ENCODE measurements at regions not wholly inside any gene's neighbourhood (a gene's known extent, or its start where the extent isn't known, plus 50 kb on each side); places are given as distances from the start of the nearest gene placed in this dataset.
A peak's percentile ranks its signal among the peaks of the same experiment; 100 is the strongest.

DNA sequence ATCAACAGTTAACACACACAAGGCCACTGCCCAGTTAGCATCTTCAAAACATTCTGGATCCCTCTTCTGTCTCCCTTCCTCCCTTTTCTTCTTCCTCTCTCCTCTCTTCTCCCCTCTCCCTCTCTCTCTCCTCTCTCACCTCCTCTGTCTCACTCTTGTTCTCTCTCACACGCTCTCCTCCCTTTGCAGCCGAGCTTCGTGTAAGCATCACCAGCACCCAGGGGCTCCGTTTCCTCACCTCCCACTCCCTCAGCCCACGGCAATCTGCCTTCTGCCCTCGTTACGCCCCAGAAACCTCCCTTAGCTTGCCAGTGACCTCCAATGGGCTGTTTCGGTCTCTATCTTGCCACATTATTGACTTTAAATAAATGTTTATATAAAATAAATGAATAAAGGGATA lies 147.4 kb downstream of the TEX36 start:
- DNase-seq: no peak
- H3K4me3 ChIP-seq (ENCODE audit: control insufficient read depth in 1 of 7, extremely low read depth in 1 of 7, insufficient read depth in 4 of 7, low read depth in 2 of 7, low read length in 6 of 7): no peak overlapping the region
- POLR2A ChIA-PET: no interaction called here
- 87% methylated on average over 5 of the region's 8 CpGs for WGBS (ENCODE audit: insufficient coverage)
- CTCF ChIA-PET: no interaction called here
- no peaks in the 10 kb centered on the region for H3K4me1 ChIP-seq (ENCODE audit: control extremely low read depth in 1 of 4, control insufficient read depth in 4 of 4, insufficient read depth in 4 of 4, low read length in 3 of 4)
- H3K36me3 ChIP-seq (ENCODE audit: control insufficient read depth in 4 of 4, insufficient read depth in 4 of 4, low read length in 3 of 4): no peaks in the 10 kb centered on the region
- H3K27ac ChIP-seq (ENCODE audit: insufficient read depth in 1 of 2, low read depth in 1 of 2, low read length in 2 of 2, poor library complexity in 1 of 2, severe bottlenecking in 2 of 2): no peak overlapping the region
- peaks cover 0 to 12% (median 3%) of the 10 kb centered on the region in 5 experiments for H3K27me3 ChIP-seq (replicated peaks in 2 of 5; ENCODE audit: control insufficient read depth in 4 of 5, insufficient read depth in 5 of 5, low read length in 4 of 5)
- no peaks in the 10 kb centered on the region for H3K9me3 ChIP-seq (ENCODE audit: control extremely low read depth in 1 of 5, control insufficient read depth in 4 of 5, insufficient read depth in 2 of 5, low read depth in 1 of 5, low read length in 4 of 5)

DNA sequence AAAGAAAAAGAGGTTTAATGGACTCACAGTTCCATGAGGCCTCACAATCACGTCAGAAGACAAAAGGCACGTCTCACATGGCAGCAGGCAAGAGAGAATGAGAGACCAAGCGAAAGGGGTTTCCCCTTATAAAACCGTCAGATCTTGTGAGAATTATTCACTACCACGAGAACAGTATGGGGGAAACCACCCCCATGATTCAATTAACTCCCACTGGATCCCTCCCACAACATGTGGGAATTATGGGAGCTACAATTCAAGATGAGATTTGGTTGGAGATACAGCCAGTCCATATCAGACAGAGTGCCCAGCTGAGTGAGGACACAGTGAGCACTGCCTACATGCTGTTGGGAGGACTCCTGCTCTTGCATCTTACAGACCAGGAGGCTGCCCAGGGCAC lies 148.4 kb downstream of the TEX36 start:
- no peaks in the 10 kb centered on the region for H3K36me3 ChIP-seq (ENCODE audit: control insufficient read depth in 4 of 4, insufficient read depth in 4 of 4, low read length in 3 of 4)
- H3K27ac ChIP-seq (ENCODE audit: insufficient read depth in 1 of 2, low read depth in 1 of 2, low read length in 2 of 2, poor library complexity in 1 of 2, severe bottlenecking in 2 of 2): no peak overlapping the region
- no CpG with 5 or more reads among the region's 5 CpGs for whole genome bisulfite sequencing (ENCODE audit: insufficient coverage)
- POLR2A ChIA-PET: no interaction called here
- H3K27me3 ChIP-seq (replicated peaks in 2 of 5; ENCODE audit: control insufficient read depth in 4 of 5, insufficient read depth in 5 of 5, low read length in 4 of 5): peaks cover 0 to 10% (median 3%) of the 10 kb centered on the region in 5 experiments
- H3K9me3 ChIP-seq (ENCODE audit: control extremely low read depth in 1 of 5, control insufficient read depth in 4 of 5, insufficient read depth in 2 of 5, low read depth in 1 of 5, low read length in 4 of 5): no peaks in the 10 kb centered on the region
- no peak overlapping the region for H3K4me3 ChIP-seq (ENCODE audit: control insufficient read depth in 1 of 7, extremely low read depth in 1 of 7, insufficient read depth in 4 of 7, low read depth in 2 of 7, low read length in 6 of 7)
- H3K4me1 ChIP-seq (ENCODE audit: control extremely low read depth in 1 of 4, control insufficient read depth in 4 of 4, insufficient read depth in 4 of 4, low read length in 3 of 4): no peaks in the 10 kb centered on the region
- CTCF ChIA-PET: no interaction called here
- no peak for DNase-seq

DNA sequence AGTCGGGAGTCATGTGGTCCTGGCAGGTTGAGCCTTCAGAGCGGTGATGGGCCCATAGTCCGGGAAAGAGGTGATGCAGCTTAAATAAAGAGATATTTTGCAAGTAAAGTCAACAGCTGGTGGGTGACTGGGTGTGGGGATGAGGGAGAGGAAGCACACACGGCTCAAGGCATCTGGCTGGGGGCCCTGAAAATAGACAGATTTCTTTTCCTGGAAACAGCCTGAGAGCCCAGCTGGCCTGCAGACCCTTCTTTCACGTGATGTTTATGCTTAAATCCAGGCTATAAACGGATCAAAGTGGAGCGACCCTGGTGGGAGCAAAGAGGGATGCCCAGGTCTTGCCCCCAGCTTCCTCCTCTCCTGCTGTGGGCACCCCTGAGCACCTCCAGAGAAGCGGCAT lies 149.1 kb downstream of the TEX36 start:
- 91% methylated on average over 6 of the region's 8 CpGs for WGBS (ENCODE audit: insufficient coverage)

DNA sequence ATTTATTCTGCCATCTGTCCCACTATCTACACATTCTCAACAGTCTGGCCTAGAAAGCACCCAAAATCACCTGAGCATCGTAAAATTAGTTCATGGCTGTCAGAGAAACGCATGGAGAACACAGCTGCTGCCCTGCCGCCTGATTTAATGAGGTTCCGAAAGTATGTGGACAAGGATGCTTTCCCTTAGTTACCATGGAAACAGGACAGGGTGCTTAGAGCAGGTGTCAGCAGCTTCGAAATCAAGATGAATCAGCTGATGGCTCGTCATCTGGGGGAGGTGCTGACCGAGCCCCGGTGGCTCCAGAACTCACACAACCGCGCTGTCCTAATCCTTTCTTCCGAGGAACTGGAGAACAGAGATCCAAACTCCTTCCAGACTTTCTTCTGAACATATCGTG lies 151.5 kb downstream of the TEX36 start:
- no peaks in the 10 kb centered on the region for H3K36me3 ChIP-seq (ENCODE audit: control insufficient read depth in 4 of 4, insufficient read depth in 4 of 4, low read length in 3 of 4)
- WGBS (ENCODE audit: insufficient coverage): 86% methylated on average over 11 of the region's 12 CpGs
- DNase-seq: no peak
- no peak overlapping the region for H3K4me3 ChIP-seq (ENCODE audit: control insufficient read depth in 1 of 7, extremely low read depth in 1 of 7, insufficient read depth in 4 of 7, low read depth in 2 of 7, low read length in 6 of 7)
- ChIA-PET CTCF (no interaction called here), POLR2A (no interaction called here)
- peaks cover 0 to 9% (median 2%) of the 10 kb centered on the region in 5 experiments for H3K27me3 ChIP-seq (replicated peaks in 2 of 5; ENCODE audit: control insufficient read depth in 4 of 5, insufficient read depth in 5 of 5, low read length in 4 of 5)
- H3K9me3 ChIP-seq (ENCODE audit: control extremely low read depth in 1 of 5, control insufficient read depth in 4 of 5, insufficient read depth in 2 of 5, low read depth in 1 of 5, low read length in 4 of 5): no peaks in the 10 kb centered on the region
- H3K27ac ChIP-seq (ENCODE audit: insufficient read depth in 1 of 2, low read depth in 1 of 2, low read length in 2 of 2, poor library complexity in 1 of 2, severe bottlenecking in 2 of 2): no peak overlapping the region
- no peaks in the 10 kb centered on the region for H3K4me1 ChIP-seq (ENCODE audit: control extremely low read depth in 1 of 4, control insufficient read depth in 4 of 4, insufficient read depth in 4 of 4, low read length in 3 of 4)

More for the DNA sequence above, 149.1 kb downstream of the TEX36 start:
- H3K4me1 ChIP-seq (ENCODE audit: control extremely low read depth in 1 of 4, control insufficient read depth in 4 of 4, insufficient read depth in 4 of 4, low read length in 3 of 4): no peaks in the 10 kb centered on the region
- no peak for DNase-seq
- peaks cover 0 to 9% (median 2%) of the 10 kb centered on the region in 5 experiments for H3K27me3 ChIP-seq (replicated peaks in 2 of 5; ENCODE audit: control insufficient read depth in 4 of 5, insufficient read depth in 5 of 5, low read length in 4 of 5)
- H3K36me3 ChIP-seq (ENCODE audit: control insufficient read depth in 4 of 4, insufficient read depth in 4 of 4, low read length in 3 of 4): no peaks in the 10 kb centered on the region
- H3K4me3 ChIP-seq (ENCODE audit: control insufficient read depth in 1 of 7, extremely low read depth in 1 of 7, insufficient read depth in 4 of 7, low read depth in 2 of 7, low read length in 6 of 7): no peak overlapping the region
- CTCF ChIA-PET: no interaction called here
- POLR2A ChIA-PET: no interaction called here
- H3K27ac ChIP-seq (ENCODE audit: insufficient read depth in 1 of 2, low read depth in 1 of 2, low read length in 2 of 2, poor library complexity in 1 of 2, severe bottlenecking in 2 of 2): no peak overlapping the region
- H3K9me3 ChIP-seq (ENCODE audit: control extremely low read depth in 1 of 5, control insufficient read depth in 4 of 5, insufficient read depth in 2 of 5, low read depth in 1 of 5, low read length in 4 of 5): no peaks in the 10 kb centered on the region

DNA sequence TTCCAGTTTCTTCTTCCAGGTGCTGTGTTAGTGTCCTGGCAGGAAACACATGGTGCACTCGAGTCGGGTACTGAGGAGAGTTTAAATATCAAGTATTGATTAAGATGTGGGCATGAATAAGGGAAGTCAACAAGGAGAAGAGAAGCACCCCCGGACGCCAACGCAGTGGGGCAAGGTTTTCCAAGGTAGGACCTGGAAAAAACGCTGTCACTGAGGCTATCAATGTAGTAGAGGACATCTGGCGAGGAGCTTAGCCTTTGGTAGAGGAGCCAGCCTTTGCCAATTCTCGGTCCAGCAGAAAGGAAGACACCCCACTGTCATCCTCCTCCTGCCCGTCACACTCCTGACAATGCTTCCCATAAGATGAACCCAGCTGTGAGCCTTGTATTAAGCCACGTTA lies 159.6 kb downstream of the TEX36 start:
- Histone ChIP-seq H3K36me3 (ENCODE audit: control insufficient read depth in 4 of 4, insufficient read depth in 4 of 4, low read length in 3 of 4) (no peaks in the 10 kb centered on the region), H3K4me1 (ENCODE audit: control extremely low read depth in 1 of 4, control insufficient read depth in 4 of 4, insufficient read depth in 4 of 4, low read length in 3 of 4) (no peaks in the 10 kb centered on the region), H3K27me3 (replicated peaks in 2 of 5; ENCODE audit: control insufficient read depth in 4 of 5, insufficient read depth in 5 of 5, low read length in 4 of 5) (peaks cover 0 to 2% (median 0%) of the 10 kb centered on the region in 5 experiments), H3K27ac (ENCODE audit: insufficient read depth in 1 of 2, low read depth in 1 of 2, low read length in 2 of 2, poor library complexity in 1 of 2, severe bottlenecking in 2 of 2) (no peak overlapping the region), H3K4me3 (ENCODE audit: control insufficient read depth in 1 of 7, extremely low read depth in 1 of 7, insufficient read depth in 4 of 7, low read depth in 2 of 7, low read length in 6 of 7) (no peak overlapping the region), H3K9me3 (ENCODE audit: control extremely low read depth in 1 of 5, control insufficient read depth in 4 of 5, insufficient read depth in 2 of 5, low read depth in 1 of 5, low read length in 4 of 5) (peaks cover 0 to 4% (median 0%) of the 10 kb centered on the region in 5 experiments)
- WGBS (ENCODE audit: insufficient coverage): 81% methylated on average over 8 of the region's 10 CpGs
- DNase-seq: no peak
- POLR2A ChIA-PET: interaction anchor here (0.6 kb wide), 1 partner anchor 1098 kb away, joined by 4 read pairs; no protein-coding TSS in a partner anchor
- CTCF ChIA-PET: no interaction called here

DNA sequence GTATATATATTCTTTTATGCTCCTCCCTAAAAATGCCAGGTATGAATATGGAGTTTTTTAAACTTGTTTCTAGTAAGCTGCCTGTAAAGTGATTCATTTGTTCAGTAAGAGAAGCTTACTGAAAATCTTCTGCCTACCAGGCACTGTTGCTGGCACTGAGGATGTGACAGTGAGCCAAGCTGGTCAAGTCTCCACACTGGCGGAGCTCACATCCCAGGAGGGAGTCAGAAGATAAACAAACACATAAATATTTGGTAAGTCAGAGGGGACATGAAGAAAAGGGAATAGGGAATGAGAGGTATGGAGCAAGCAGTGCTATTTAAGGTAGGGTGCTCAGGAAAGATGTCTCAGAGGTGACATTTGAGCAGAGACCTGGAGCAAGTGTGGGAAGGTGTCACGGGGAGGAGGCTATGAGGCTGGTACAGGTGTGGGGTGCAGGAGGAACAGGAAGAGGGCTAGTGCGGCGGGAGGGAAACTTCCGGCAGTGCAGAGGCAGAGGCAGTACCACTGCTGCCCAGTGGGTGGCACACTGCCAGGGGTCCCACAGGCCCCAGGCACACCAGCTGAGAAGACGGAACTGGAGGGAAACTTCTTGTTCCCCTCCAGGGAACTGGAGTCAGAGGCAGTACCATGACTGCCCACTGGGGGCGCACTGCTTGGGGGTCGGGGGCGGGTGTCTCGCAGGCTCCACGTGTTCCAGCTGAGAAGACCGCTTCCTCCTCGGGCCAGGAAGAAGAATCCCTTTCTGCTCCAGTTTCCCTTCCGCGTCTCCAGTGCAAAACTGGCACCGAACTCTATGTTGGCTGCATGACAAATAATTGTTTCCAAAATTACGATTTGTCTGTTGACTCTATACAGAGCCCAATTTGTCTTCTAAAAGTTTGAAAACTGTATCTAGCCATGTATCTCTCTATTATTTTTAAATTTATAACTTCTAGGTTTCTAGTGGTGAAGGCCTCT lies 161.0 kb downstream of the TEX36 start:
- POLR2A ChIA-PET: no interaction called here
- Histone ChIP-seq H3K27me3 (replicated peaks in 2 of 5; ENCODE audit: control insufficient read depth in 4 of 5, insufficient read depth in 5 of 5, low read length in 4 of 5) (peaks cover 0 to 2% (median 0%) of the 10 kb centered on the region in 5 experiments), H3K27ac (ENCODE audit: insufficient read depth in 1 of 2, low read depth in 1 of 2, low read length in 2 of 2, poor library complexity in 1 of 2, severe bottlenecking in 2 of 2) (no peak overlapping the region), H3K4me1 (ENCODE audit: control extremely low read depth in 1 of 4, control insufficient read depth in 4 of 4, insufficient read depth in 4 of 4, low read length in 3 of 4) (no peaks in the 10 kb centered on the region), H3K4me3 (ENCODE audit: control insufficient read depth in 1 of 7, extremely low read depth in 1 of 7, insufficient read depth in 4 of 7, low read depth in 2 of 7, low read length in 6 of 7) (no peak overlapping the region), H3K9me3 (ENCODE audit: control extremely low read depth in 1 of 5, control insufficient read depth in 4 of 5, insufficient read depth in 2 of 5, low read depth in 1 of 5, low read length in 4 of 5) (peaks cover 0 to 4% (median 0%) of the 10 kb centered on the region in 5 experiments), H3K36me3 (ENCODE audit: control insufficient read depth in 4 of 4, insufficient read depth in 4 of 4, low read length in 3 of 4) (no peaks in the 10 kb centered on the region)
- peak; percentile 8 to 24 (median 16) for DNase-seq
- CTCF ChIA-PET: no interaction called here
- 83% methylated on average over 15 of the region's 17 CpGs for WGBS (ENCODE audit: insufficient coverage)

DNA sequence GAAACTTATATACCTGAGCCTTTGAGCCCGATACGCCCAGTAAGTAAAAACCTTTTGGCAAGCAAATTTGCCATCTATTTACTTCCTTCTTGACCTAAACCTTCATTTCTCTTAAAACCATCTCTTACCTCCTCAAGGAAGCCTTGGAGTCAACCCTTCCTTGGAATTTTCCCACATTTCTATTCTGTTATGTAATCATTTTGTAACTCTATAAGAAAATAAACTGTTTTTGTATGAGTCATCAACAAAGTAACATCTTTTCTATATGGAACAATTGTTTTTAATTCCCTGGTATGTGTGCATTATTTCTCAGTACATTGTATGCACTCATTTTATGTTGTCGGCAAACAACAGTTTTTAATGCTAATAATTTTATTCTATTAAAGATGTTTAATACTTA lies 162.0 kb downstream of the TEX36 start:
- H3K27ac ChIP-seq (ENCODE audit: insufficient read depth in 1 of 2, low read depth in 1 of 2, low read length in 2 of 2, poor library complexity in 1 of 2, severe bottlenecking in 2 of 2): no peak overlapping the region
- no peak overlapping the region for H3K4me3 ChIP-seq (ENCODE audit: control insufficient read depth in 1 of 7, extremely low read depth in 1 of 7, insufficient read depth in 4 of 7, low read depth in 2 of 7, low read length in 6 of 7)
- WGBS (ENCODE audit: insufficient coverage): no CpG with 5 or more reads among the region's 3 CpGs
- no peaks in the 10 kb centered on the region for H3K36me3 ChIP-seq (ENCODE audit: control insufficient read depth in 4 of 4, insufficient read depth in 4 of 4, low read length in 3 of 4)
- DNase-seq: no peak
- H3K9me3 ChIP-seq (ENCODE audit: control extremely low read depth in 1 of 5, control insufficient read depth in 4 of 5, insufficient read depth in 2 of 5, low read depth in 1 of 5, low read length in 4 of 5): peaks cover 0 to 4% (median 0%) of the 10 kb centered on the region in 5 experiments
- H3K27me3 ChIP-seq (replicated peaks in 2 of 5; ENCODE audit: control insufficient read depth in 4 of 5, insufficient read depth in 5 of 5, low read length in 4 of 5): peaks cover 0 to 2% (median 0%) of the 10 kb centered on the region in 5 experiments
- no peaks in the 10 kb centered on the region for H3K4me1 ChIP-seq (ENCODE audit: control extremely low read depth in 1 of 4, control insufficient read depth in 4 of 4, insufficient read depth in 4 of 4, low read length in 3 of 4)
- POLR2A ChIA-PET: no interaction called here
- CTCF ChIA-PET: no interaction called here

Data from common myeloid progenitor, CD34-positive (primary cell).